Ecto neural progenitor cell (in vitro differentiated cells): ENCODE measurements at regions not wholly inside any gene's neighbourhood (a gene's known extent, or its start where the extent isn't known, plus 50 kb on each side); places are given as distances from the start of the nearest gene placed in this dataset.
"Not testable (repeated sequence)": the region's sequence is repeated elsewhere in the genome, so short reads cannot be mapped to it uniquely, and the experiment has no call there.

Experiments used
- DNase-seq: peaks from one replicate; pipeline ENCODE4 v3.0.0-alpha.2; 2018; ENCODE audit warnings: low spot score

GRCh38 chr5:62837330-62837729 lies 258.7 kb downstream of the LRRC70 start:
- DNase-seq, result not testable (repeated sequence)

- no peak for DNase-seq
Measured at GRCh38 chr5:62829604-62829986, 251.0 kb downstream of the LRRC70 start.

- DNase-seq, result no peak
Measured at GRCh38 chr5:62828742-62829603, 250.4 kb downstream of the LRRC70 start.

- DNase-seq, result no peak
Measured at GRCh38 chr5:62825623-62826220, 247.1 kb downstream of the LRRC70 start.

- no peak for DNase-seq
Measured at GRCh38 chr5:62824936-62825335, 246.3 kb downstream of the LRRC70 start.

GRCh38 chr5:62817043-62817442 lies 238.4 kb downstream of the LRRC70 start:
- DNase-seq, result not testable (repeated sequence)

- no peak for DNase-seq
Measured at GRCh38 chr5:62814991-62815390, 236.4 kb downstream of the LRRC70 start.

- no peak for DNase-seq
Measured at GRCh38 chr5:62812621-62813255, 234.1 kb downstream of the LRRC70 start.

GRCh38 chr5:62804819-62805218 lies 226.2 kb downstream of the LRRC70 start:
- DNase-seq, result not testable (repeated sequence)

GRCh38 chr5:62795926-62796325 lies 217.3 kb downstream of the LRRC70 start:
- no peak for DNase-seq

GRCh38 chr5:62794456-62794855 lies 215.8 kb downstream of the LRRC70 start:
- DNase-seq, result no peak

GRCh38 chr5:62791059-62791458 lies 212.4 kb downstream of the LRRC70 start:
- DNase-seq, result no peak

GRCh38 chr5:62790348-62790747 lies 211.7 kb downstream of the LRRC70 start:
- DNase-seq, result no peak

GRCh38 chr5:62786099-62786498 lies 207.5 kb downstream of the LRRC70 start:
- DNase-seq, result no peak

- DNase-seq, result no peak
Measured at GRCh38 chr5:62785588-62785987, 207.0 kb downstream of the LRRC70 start.

- DNase-seq, result no peak
Measured at GRCh38 chr5:62783374-62784057, 204.9 kb downstream of the LRRC70 start.

- peak; percentile 49 for DNase-seq
Measured at GRCh38 chr5:62780888-62781287, 202.3 kb downstream of the LRRC70 start.

GRCh38 chr5:62780230-62780629 lies 201.6 kb downstream of the LRRC70 start:
- DNase-seq, result no peak

GRCh38 chr5:62779010-62779422 lies 200.4 kb downstream of the LRRC70 start:
- DNase-seq, result peak; percentile 46

- no peak for DNase-seq
Measured at GRCh38 chr5:62778316-62779009, 199.8 kb downstream of the LRRC70 start.

- not testable (repeated sequence) for DNase-seq
Measured at GRCh38 chr5:62777081-62777480, 198.5 kb downstream of the LRRC70 start.

GRCh38 chr5:62776592-62776991 lies 198.0 kb downstream of the LRRC70 start:
- DNase-seq, result not testable (repeated sequence)
